C1 segment of cervical spinal cord (tissue), 14 donors: ENCODE measurements at regions not wholly inside any gene's neighbourhood (a gene's known extent, or its start where the extent isn't known, plus 50 kb on each side); places are given as distances from the start of the nearest gene placed in this dataset.
"Not testable (repeated sequence)": the region's sequence is repeated elsewhere in the genome, so short reads cannot be mapped to it uniquely, and the experiment has no call there.

Experiments
- DNase-seq, 14 donors: peaks; one replicate each; lab custom pipeline; 2025; lab: John Stamatoyannopoulos, UW

DNA sequence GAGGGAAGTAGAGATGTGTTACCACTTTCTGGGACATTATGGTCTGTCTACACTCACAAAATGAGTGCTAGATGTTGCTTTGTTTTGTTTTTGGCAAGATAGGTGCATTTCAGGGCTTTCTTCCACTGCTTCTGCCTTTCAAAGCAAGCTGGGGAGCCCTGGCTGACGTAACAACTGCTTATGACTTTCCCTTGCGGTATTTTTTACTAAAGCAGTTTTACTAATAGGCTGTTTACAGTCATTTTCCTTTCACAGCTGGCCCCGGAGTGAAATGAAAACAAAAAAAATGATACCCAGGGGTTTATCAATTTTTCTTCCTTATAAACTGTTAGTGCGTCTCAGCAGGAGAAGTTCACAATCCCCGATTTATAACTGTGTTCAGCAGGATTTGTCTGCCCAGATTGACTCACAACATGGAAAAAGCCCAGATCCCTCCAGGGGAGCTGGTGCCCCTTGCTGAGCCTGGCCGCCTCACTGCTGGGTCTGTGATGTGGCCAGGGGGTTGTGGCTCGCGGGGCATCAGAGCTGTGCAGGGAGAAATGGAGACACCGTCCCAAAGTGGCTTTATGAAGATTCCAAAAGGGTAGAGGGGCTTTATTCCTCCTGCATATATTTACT, 184.4 kb upstream of the HS3ST3A1 start:
- no peak for DNase-seq

DNA sequence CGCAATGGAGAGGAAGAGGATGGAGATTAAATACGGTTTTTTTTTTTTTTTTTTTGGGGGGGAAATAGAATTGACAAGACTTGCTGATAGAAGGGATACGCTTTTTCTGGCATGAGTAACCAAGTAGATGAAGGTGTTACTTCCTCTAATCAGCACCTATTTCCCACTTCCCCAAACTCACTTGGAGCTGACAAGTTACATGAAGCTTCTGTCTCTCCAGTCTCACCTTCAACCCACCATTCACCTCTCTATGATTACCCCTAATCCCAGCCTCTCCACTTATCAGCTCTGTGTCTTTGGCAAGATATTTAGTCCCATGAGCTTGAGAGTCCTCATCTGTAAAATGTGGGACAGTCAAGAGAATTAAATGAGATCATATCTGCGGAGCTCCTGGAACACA, 185.9 kb upstream of the HS3ST3A1 start:
- no peak for DNase-seq

- no peak for DNase-seq
These were observed 186.7 kb upstream of the HS3ST3A1 start for GRCh38 chr17:13788385-13788784.

DNA sequence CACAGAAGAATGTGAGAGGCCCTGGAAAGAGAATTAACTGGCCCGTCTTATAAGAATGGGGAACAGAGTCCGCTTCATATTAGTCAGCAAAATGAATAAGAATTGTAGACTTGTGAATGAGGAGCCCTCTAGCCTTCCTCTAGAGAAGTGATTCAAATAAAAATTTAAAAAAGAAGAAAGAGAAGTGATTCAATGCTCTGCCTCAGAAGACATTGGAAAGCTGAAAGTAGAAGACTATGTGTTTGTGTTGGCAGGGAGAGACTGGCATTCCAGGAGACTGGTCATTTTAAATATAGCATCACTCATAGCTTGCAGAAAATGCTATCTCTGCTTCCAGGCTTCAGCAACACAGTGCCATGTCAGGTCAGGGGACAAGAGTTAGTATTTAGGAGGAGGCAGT, 190.6 kb upstream of the HS3ST3A1 start:
- DNase-seq: no peak

- DNase-seq: no peak
These were observed 192.2 kb upstream of the HS3ST3A1 start for GRCh38 chr17:13793951-13794350.

DNA sequence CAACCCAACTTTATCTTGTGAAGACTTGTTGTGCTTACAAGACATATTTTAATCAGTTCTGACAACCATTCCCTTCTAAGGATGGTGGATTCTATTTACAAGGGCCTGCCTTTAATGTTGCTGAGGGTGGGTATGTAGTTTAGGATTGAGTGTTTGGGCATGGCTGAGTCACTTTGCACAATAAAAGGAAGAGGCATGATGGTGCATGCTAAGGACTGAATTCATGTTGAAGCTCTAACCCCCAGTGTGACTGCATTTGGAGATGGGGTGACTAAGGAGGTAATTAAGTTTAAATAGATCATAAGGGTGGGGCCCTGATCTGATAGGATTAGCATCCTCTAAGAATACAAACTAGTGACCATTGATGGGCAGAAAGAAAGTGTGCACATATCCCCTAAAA, 196.1 kb upstream of the HS3ST3A1 start:
- no peak for DNase-seq

- DNase-seq: no peak
These were observed 204.4 kb upstream of the HS3ST3A1 start for GRCh38 chr17:13806092-13806491.

GRCh38 chr17:13807103-13807502, 205.4 kb upstream of the HS3ST3A1 start:
- DNase-seq: no peak

- DNase-seq: no peak
These were observed 210.6 kb upstream of the HS3ST3A1 start for GRCh38 chr17:13812350-13812749.

DNA sequence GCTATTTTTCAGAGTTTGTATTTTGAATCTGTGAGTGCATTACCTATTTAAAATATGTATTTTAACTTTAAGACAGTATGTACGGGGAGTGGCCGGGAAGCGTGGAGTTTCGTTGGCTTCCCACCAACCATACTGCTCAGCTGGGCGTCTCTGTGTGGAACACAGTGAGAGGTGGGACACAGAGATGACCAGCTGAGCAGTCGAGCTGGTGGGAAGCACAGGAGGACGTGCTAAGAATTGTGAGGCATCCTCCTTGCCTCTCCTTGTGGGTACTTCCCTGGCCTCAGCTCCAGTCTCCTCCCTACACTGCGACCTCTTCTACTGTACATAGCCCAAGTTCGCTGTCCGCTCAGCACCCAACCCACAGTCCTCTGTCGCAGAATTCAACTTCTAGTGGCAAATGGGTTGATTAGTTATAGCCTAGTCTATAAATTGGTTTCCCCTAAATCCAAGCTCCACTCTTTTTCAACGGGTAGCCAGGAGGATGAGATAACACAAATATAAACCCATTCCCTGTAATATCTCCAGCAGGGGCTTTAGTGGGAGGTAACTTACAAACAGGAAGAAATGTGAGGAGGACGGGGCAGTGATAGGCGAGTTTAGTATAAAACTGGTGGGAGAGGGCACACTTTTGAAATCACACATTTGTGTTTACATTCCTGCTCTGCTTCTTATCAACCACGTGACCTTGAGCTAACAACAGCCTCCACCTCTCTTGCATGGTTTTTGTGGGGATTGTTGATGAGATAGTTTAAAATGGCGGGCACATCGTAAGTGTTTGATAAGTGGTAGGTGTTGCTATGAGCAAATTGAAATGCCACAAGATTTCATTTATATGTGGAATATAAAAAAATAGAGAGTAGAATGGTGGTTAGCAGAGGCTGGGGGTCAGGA, 211.9 kb upstream of the HS3ST3A1 start:
- DNase-seq: no peak

DNA sequence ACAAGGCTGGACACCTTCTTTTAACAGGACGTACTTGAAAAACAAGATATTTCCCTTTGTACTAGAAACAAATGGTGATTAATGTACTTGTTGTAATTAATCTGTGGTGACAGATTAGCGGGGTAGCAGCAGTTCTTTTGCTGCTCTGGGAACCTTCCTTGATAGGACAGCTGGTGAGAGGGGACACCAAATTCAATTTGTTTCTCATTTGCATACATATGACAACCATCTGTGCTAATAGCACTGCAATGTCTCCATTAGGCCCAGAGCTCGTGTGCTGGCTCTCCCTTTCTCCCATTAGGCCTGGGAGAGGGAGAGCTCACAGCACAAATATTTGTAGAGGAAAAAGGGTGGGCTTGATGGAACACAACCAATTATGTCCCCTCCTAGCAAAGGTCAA, 221.0 kb upstream of the HS3ST3A1 start:
- DNase-seq: peak in 1 of 14 donors; percentile 80

GRCh38 chr17:13825526-13826040, 223.9 kb upstream of the HS3ST3A1 start:
- no peak for DNase-seq

DNA sequence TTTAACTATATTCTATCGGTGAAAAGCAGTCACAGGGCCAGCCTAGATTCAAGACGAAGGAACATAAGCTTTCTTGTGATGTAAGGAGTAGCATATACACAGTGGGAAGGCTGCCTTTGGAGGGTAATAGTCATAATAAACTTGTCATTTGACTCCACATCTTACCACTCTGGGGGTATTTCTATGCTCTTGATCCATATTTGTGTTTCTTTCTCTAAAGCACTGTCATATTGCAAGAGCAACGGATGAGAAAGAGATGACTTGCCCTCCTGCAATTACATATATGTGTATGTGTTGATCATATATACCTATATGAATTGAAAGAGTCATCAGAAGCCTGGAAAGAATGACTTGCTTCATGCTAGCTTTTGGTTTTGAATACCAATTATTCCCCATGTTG, 225.4 kb upstream of the HS3ST3A1 start:
- DNase-seq: no peak

DNA sequence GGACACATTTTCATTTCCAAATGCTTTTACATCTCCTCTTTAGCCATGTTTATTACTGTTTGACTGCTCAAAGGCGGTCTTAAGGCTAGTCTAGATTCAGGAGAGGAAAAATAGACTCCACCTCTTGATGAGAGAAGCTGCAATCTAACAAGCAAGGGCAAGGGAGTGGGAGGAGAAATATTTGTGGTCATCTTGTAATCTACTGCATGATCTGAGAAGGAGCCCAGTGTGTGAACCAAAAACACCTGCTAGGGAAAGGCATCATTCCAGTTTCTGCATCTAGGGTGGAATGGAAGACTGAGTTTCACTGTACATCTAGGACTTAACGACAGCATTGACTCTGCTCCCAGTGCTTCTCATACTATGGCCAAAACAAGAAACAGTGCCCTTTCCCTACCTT, 232.2 kb upstream of the HS3ST3A1 start:
- DNase-seq: no peak

GRCh38 chr17:13835151-13835550, 233.4 kb upstream of the HS3ST3A1 start:
- peak in 1 of 14 donors; percentile 75 for DNase-seq

- no peak for DNase-seq
These were observed 231.9 kb upstream of the COX10 start for GRCh38 chr17:13837417-13837816.

DNA sequence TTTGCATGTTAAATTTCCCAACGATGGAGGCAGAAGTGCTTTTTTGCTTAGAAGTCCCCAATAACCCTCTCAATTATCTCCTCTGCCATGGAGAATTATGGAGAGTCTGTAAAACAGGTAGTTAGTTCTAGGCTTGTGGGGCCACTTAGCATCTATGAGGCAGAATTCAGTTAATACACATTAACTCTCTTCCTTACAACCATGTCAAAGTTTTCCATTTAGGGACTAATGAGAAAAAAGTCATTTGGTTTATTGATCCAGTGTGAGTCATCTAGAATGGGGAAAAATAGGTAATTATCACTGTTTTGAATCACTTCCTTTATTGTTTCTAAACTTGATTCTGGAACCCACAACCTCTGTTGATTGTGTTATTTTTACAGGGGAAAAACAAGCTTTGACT, 229.1 kb upstream of the COX10 start:
- no peak for DNase-seq

DNA sequence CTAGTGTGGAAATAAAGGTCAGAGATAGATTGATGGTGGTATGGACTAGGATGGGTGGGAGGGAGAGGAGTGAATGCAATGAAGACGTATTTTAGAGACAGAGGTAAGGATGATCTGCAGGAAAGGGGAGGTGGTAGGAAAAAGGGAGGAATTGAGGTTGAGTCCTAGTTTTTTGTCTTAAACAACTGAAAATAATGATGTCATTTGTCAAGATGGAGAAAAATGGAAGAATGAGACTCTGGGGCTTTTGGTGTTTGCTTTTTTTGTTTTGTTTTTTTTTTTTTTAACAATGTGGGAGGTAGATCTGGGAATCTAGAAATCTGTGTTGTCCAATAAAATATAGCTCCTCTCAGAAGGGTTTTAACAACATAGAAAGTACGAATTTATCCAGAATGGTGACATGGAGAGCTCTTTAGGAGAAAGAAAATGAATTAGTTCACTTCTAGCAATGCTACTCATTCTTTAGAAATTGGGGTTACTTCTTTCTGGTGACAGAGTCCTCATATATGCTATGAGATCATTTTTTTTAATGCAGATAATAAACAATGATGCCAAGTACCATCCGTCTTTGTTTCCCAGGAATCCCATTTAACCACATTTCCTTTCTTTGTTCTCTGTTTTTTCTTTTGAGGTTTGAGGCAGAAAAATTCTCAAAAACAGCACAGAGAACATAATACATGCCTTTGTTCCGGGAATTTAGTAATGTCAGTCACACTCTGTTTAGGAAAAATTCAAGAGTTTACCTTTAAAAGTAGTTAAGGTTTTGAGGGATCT, 225.3 kb upstream of the COX10 start:
- DNase-seq: no peak

GRCh38 chr17:13851889-13852288, 217.4 kb upstream of the COX10 start:
- peak in 1 of 14 donors; percentile 74 for DNase-seq

DNA sequence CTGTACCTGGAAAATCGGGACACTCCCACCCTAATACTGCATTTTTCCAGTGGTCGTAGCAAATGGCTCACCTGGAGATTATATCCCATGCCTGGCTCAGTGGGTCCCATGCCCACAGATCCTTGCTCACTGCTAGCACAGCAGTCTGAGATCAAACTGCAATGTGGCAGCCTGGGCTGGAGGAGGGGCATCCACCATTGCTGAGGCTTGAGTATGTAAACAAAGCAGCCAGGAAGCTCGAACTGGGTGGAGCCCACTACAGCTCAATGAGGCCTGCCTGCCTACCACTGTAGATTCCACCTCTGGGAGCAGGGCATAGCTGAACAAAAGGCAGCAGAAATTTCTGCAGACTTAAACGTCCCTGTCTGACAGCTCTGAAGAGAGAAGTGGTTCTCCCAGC, 213.6 kb upstream of the COX10 start:
- not testable (repeated sequence) for DNase-seq

- DNase-seq: no peak
These were observed 207.0 kb upstream of the COX10 start for GRCh38 chr17:13862346-13862745.

DNA sequence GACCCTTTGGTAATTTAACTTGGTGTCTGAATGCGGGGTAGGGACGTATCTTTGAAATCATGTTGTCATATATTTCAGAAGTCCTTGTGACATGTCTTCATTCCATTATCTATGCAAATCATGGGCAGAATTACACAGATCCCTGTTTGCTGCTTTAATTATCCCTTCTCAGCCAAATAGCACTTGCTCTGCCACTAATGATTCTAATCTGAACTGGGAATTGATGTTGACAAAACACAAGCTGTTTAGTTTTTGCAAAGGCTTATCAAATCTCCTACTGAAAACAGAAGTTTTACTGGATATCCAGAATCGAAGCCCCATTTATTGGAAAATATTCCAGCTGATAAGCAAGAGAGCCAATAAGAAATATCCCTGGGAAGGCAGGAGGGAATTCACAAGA, 205.9 kb upstream of the COX10 start:
- no peak for DNase-seq
